Endothelial cell of umbilical vein (primary cell): ENCODE measurements at regions not wholly inside any gene's neighbourhood (a gene's known extent, or its start where the extent isn't known, plus 50 kb on each side); places are given as distances from the start of the nearest gene placed in this dataset.

ENCODE experiments used
- BruUV-seq: library from RNA; stranded (reverse); fragments of 400-500 nt; replicated peaks from 2 replicates; lab custom pipeline; 2021; lab: Mats Ljungman, UMichigan
- CTCF ChIA-PET: fragments of 300-600, 350-600 bp; sonication (Branson Sonifier 250); formaldehyde crosslinking; loops from one replicate; lab custom pipeline; 2021; ENCODE audit warnings: antibody characterized with exemption, inconsistent platforms; lab: Charles Lee
- POLR2A ChIA-PET: fragments of 300-600, 350-600 bp; sonication (Branson Sonifier 250); formaldehyde crosslinking; loops from one replicate; lab custom pipeline; 2021; ENCODE audit warnings: antibody characterized with exemption, inconsistent platforms; lab: Charles Lee
- DNase-seq: peaks from one replicate; pipeline ENCODE4 v3.0.0-alpha.2; 2011; ENCODE audit warnings: low read depth, low spot score
- FAIRE-seq: peaks from 2 replicates; lab custom pipeline; 2011; peaks lifted over from hg19 to GRCh38; lab: Jason Lieb, UNC
- H2AFZ ChIP-seq: 2 replicates; pipeline ENCODE4 v1.6.0; 2012; ENCODE audit warnings: low read depth, low read length, control low read depth, inconsistent platforms
- H3K27ac ChIP-seq: 2 replicates; pipeline ENCODE4 v1.5.1; 2011; ENCODE audit warnings: low read depth, mild to moderate bottlenecking, control low read depth, low read length, moderate library complexity; ENCODE audit not compliant: insufficient read depth
- H3K27me3 ChIP-seq, 2 experiments: 2 replicates each; pipeline versions ENCODE4 v1.6.0 to v1.6.1; 2011; ENCODE audit warnings: low read length in 2 of 2, mixed read lengths in 1 of 2; ENCODE audit not compliant: control insufficient read depth in 2 of 2, insufficient read depth in 2 of 2
- H3K36me3 ChIP-seq, 2 experiments: 2 replicates in 1 of 2; 3 replicates in 1 of 2; pipeline ENCODE4 v1.5.1; 2011; ENCODE audit warnings: low read length in 2 of 2, mild to moderate bottlenecking in 1 of 2, moderate library complexity in 1 of 2; ENCODE audit not compliant: control insufficient read depth in 2 of 2, insufficient read depth in 2 of 2; ENCODE audit errors: extremely low read depth in 1 of 2
- H3K4me1 ChIP-seq: 3 replicates; pipeline ENCODE4 v1.5.1; 2011; ENCODE audit warnings: mild to moderate bottlenecking, low read length; ENCODE audit not compliant: control insufficient read depth, insufficient read depth; ENCODE audit errors: extremely low read depth
- H3K4me2 ChIP-seq: 2 replicates; pipeline ENCODE4 v1.6.1; 2011; ENCODE audit warnings: low read length, control low read depth, mixed read lengths; ENCODE audit not compliant: insufficient read depth
- H3K4me3 ChIP-seq, 3 experiments: fragments of 200-600 bp in 1 of 3; sonication (generic), shearing (Covaris generic) in 1 of 3; replicated peaks in 1 of 3; 2 replicates each; pipeline ENCODE4 v1.5.1; 2011 to 2016; ENCODE audit warnings: control low read depth in 3 of 3, low read length in 3 of 3, mild to moderate bottlenecking in 2 of 3, inconsistent platforms in 1 of 3, low read depth in 1 of 3, moderate library complexity in 1 of 3; ENCODE audit not compliant: insufficient read depth in 1 of 3
- H3K79me2 ChIP-seq: 2 replicates; pipeline ENCODE4 v1.6.0; 2012; ENCODE audit warnings: low read length, inconsistent platforms; ENCODE audit not compliant: control insufficient read depth, insufficient read depth
- H3K9ac ChIP-seq: replicated peaks from 2 replicates; pipeline ENCODE3; 2011; ENCODE audit warnings: low read length, control low read depth; ENCODE audit not compliant: insufficient read depth; ENCODE audit errors: extremely low read depth
- H3K9me1 ChIP-seq: replicated peaks from 3 replicates; pipeline ENCODE4 v1.6.0; 2011; ENCODE audit warnings: mild to moderate bottlenecking, low read length; ENCODE audit not compliant: control insufficient read depth, insufficient read depth; ENCODE audit errors: extremely low read depth
- H3K9me3 ChIP-seq: replicated peaks from 2 replicates; pipeline ENCODE4 v1.5.1; 2012; ENCODE audit warnings: low read length, inconsistent platforms; ENCODE audit not compliant: control insufficient read depth, insufficient read depth
- H4K20me1 ChIP-seq: replicated peaks from 2 replicates; pipeline ENCODE3; 2011; ENCODE audit warnings: mild to moderate bottlenecking, low read length; ENCODE audit not compliant: control insufficient read depth, insufficient read depth; ENCODE audit errors: extremely low read depth
- EZH2 ChIP-seq: IDR thresholded peaks from 2 replicates; pipeline ENCODE4 v1.6.1; 2012; ENCODE audit warnings: borderline replicate concordance, low read depth, mild to moderate bottlenecking, moderate library complexity, low read length, inconsistent platforms; ENCODE audit not compliant: severe bottlenecking
- FOS ChIP-seq: IDR thresholded peaks from 2 replicates; pipeline ENCODE4 v1.6.1; 2011; ENCODE audit warnings: mild to moderate bottlenecking, low read length, moderate library complexity, borderline replicate concordance; ENCODE audit not compliant: insufficient read depth
- GATA2 ChIP-seq: IDR thresholded peaks from 2 replicates; pipeline ENCODE4 v1.7.0; 2011; ENCODE audit warnings: low read depth, mild to moderate bottlenecking, moderate library complexity, mixed read lengths, low read length; ENCODE audit not compliant: insufficient read length, insufficient read depth
- JUN ChIP-seq: IDR thresholded peaks from 2 replicates; pipeline ENCODE4 v1.6.1; 2011; ENCODE audit warnings: borderline replicate concordance, low read depth; ENCODE audit not compliant: insufficient read length, insufficient read depth
- MYC ChIP-seq: IDR thresholded peaks from one replicate; pipeline ENCODE4 v1.6.1; 2011; ENCODE audit warnings: mild to moderate bottlenecking, low read depth, low read length
- POLR2A ChIP-seq: IDR thresholded peaks from 2 replicates; pipeline ENCODE4 v1.6.1; 2012; ENCODE audit warnings: low read depth, mild to moderate bottlenecking, control low read depth, low read length
- POLR2AphosphoS5 ChIP-seq: IDR thresholded peaks from 2 replicates; pipeline ENCODE4 v1.6.1; 2012; ENCODE audit warnings: low read depth, mild to moderate bottlenecking, control low read depth, low read length, moderate library complexity; ENCODE audit not compliant: insufficient read depth
- dilution Hi-C: fragments of 300-500 bp; cut with MboI; formaldehyde crosslinking; loops from one replicate; pipeline ENCODE4 v1.15.0; 2019; ENCODE audit warnings: low sequenced_read_pairs; ENCODE audit not compliant: extremely low pct_ligation_motif_present
- intact Hi-C: fragments of 100-400 bp; cut with micrococcal nuclease; formaldehyde crosslinking; loops from one replicate; pipeline ENCODE4 v1.10.0; 2022
- TF ChIP-seq, protein P1 (sequence below): IDR thresholded peaks from 2 replicates; pipeline ENCODE4 v1.6.1; 2011; ENCODE audit not compliant: insufficient read depth, insufficient read length
- TF ChIP-seq, protein P2 (sequence below), 2 donors: IDR thresholded peaks; 1 replicate in 1 of 2; 2 replicates in 1 of 2; pipeline ENCODE4 v1.5.1; 2011; ENCODE audit warnings: low read length in 2 of 2, mild to moderate bottlenecking in 2 of 2, moderate library complexity in 2 of 2, control low read depth in 1 of 2, inconsistent platforms in 1 of 2, low read depth in 1 of 2; ENCODE audit not compliant: insufficient read depth in 1 of 2; ENCODE audit errors: extremely low read depth in 1 of 2

DNA sequence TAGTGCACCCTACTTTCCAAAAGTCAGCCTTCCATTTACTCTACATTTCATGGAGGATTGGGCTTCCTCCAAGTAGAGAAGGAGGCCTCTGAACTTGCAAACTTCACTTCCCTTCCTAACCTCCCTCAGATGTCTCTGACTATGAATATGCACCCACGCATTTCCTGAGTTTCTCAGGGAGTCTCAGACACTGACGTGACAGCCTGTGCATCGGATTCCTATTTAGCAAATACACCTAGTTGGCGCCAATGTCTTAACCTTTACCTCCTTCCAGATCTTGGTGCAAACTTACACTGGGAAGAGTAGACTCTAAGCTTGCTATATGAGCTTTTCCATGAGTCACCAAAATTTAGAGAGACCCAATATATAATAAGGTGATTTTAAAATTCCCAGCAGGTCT lies 920.1 kb upstream of the AUTS2 start:
- FAIRE-seq: no peak
- no peak for DNase-seq
- Histone ChIP-seq H3K79me2 (no peaks in the 10 kb centered on the region), H3K27ac (no peak overlapping the region), H3K9me1 (no peaks in the 10 kb centered on the region), H3K9me3 (peaks cover 3% of the 10 kb centered on the region), H4K20me1 (no peaks in the 10 kb centered on the region), H3K4me3 (no peak overlapping the region), H3K4me2 (no peak overlapping the region), H3K27me3 (no peaks in the 10 kb centered on the region), H3K9ac (no peak overlapping the region), H2AFZ (no peak overlapping the region), H3K4me1 (no peaks in the 10 kb centered on the region), H3K36me3 (no peaks in the 10 kb centered on the region)
- BruUV-seq: no TSS peak
- dilution Hi-C loops: no loop called here
- ChIA-PET CTCF (interaction anchor here (0.6 kb wide), 1 partner anchor 8 kb away, joined by 3 read pairs; no protein-coding TSS in a partner anchor), POLR2A (no interaction called here)
- intact Hi-C loops: no loop called here
- TF ChIP-seq MYC (no peak), GATA2 (no peak), POLR2AphosphoS5 (no peak), FOS (no peak), POLR2A (no peak), JUN (no peak), EZH2 (no peak)
- TF ChIP-seq, protein P1, sequence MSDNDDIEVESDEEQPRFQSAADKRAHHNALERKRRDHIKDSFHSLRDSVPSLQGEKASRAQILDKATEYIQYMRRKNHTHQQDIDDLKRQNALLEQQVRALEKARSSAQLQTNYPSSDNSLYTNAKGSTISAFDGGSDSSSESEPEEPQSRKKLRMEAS: no peak
- TF ChIP-seq, protein P2, sequence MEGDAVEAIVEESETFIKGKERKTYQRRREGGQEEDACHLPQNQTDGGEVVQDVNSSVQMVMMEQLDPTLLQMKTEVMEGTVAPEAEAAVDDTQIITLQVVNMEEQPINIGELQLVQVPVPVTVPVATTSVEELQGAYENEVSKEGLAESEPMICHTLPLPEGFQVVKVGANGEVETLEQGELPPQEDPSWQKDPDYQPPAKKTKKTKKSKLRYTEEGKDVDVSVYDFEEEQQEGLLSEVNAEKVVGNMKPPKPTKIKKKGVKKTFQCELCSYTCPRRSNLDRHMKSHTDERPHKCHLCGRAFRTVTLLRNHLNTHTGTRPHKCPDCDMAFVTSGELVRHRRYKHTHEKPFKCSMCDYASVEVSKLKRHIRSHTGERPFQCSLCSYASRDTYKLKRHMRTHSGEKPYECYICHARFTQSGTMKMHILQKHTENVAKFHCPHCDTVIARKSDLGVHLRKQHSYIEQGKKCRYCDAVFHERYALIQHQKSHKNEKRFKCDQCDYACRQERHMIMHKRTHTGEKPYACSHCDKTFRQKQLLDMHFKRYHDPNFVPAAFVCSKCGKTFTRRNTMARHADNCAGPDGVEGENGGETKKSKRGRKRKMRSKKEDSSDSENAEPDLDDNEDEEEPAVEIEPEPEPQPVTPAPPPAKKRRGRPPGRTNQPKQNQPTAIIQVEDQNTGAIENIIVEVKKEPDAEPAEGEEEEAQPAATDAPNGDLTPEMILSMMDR (IDR thresholded peaks at IDR 0.05; ENCODE audit: extremely low read depth in 1 of 2, insufficient read depth in 1 of 2, low read depth in 1 of 2, low read length in 2 of 2): no peak
